PC-3 (cell line): ENCODE measurements at regions not wholly inside any gene's neighbourhood (a gene's known extent, or its start where the extent isn't known, plus 50 kb on each side); places are given as distances from the start of the nearest gene placed in this dataset.

Source experiments
- EZH2 ChIP-seq: fragments of 300-600 bp; sonication (generic); IDR thresholded peaks from one replicate; pipeline ENCODE4 v1.6.1; 2017; ENCODE audit warnings: antibody characterized with exemption, mild to moderate bottlenecking, low read length; ENCODE audit not compliant: unreplicated experiment
- TF ChIP-seq, protein P1 (sequence below): fragments of 300-600 bp; sonication (generic); conservative IDR thresholded peaks from 2 replicates; pipeline ENCODE4 v1.5.1; 2017; ENCODE audit warnings: antibody characterized with exemption, low read depth, mild to moderate bottlenecking, low read length

DNA sequence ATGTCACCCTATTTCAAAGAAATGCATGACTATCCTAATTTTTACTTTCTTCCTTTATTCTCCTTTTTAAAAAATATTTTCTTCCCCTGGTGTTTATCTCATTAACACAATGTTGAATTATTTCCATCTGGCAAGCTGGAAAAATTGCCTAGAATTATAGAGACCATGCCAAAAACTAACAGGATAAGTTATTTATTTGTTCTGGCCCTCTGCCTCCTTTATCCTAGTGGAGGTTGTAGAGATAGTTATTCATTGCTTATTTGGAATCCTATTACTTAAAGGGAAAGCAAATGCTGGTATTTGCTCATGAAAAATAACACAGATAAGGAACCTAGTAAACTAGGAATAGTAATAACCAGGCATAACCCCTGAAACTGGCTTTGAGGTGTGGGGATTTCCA, 684.9 kb upstream of the KIF2B start:
- no peak for TF ChIP-seq EZH2
- TF ChIP-seq, protein P1, sequence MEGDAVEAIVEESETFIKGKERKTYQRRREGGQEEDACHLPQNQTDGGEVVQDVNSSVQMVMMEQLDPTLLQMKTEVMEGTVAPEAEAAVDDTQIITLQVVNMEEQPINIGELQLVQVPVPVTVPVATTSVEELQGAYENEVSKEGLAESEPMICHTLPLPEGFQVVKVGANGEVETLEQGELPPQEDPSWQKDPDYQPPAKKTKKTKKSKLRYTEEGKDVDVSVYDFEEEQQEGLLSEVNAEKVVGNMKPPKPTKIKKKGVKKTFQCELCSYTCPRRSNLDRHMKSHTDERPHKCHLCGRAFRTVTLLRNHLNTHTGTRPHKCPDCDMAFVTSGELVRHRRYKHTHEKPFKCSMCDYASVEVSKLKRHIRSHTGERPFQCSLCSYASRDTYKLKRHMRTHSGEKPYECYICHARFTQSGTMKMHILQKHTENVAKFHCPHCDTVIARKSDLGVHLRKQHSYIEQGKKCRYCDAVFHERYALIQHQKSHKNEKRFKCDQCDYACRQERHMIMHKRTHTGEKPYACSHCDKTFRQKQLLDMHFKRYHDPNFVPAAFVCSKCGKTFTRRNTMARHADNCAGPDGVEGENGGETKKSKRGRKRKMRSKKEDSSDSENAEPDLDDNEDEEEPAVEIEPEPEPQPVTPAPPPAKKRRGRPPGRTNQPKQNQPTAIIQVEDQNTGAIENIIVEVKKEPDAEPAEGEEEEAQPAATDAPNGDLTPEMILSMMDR, result no peak
